ENCODE measurements at regions not wholly inside any gene's neighbourhood (a gene's known extent, or its start where the extent isn't known, plus 50 kb on each side); places are given as distances from the start of the nearest gene placed in this dataset.

- WGBS (ENCODE audit: extremely low coverage, insufficient read length, low lambda C conversion rate) = no CpG with 5 or more reads among the region's 2 CpGs
- H3K4me2 ChIP-seq (ENCODE audit: insufficient read depth, insufficient read length, low read length) = no peak overlapping the region
- no peak overlapping the region for H2AK5ac ChIP-seq (ENCODE audit: insufficient read length, low read length)
- H2BK120ac ChIP-seq (ENCODE audit: low read depth, low read length, poor library complexity, severe bottlenecking) = no peak overlapping the region
- no peak overlapping the region for H2AFZ ChIP-seq (ENCODE audit: low read length)
- H3K4me1 ChIP-seq (ENCODE audit: insufficient read depth, low read length) = no peaks in the 10 kb centered on the region
- H3K18ac ChIP-seq (ENCODE audit: insufficient read length, low read depth, low read length) = no peak overlapping the region
- no peaks in the 10 kb centered on the region for H3K9me3 ChIP-seq (ENCODE audit: control insufficient read depth, low read depth, low read length)
- H4K20me1 ChIP-seq (ENCODE audit: control insufficient read depth, insufficient read depth, insufficient read length) = no peaks in the 10 kb centered on the region
- no peak overlapping the region for H3K56ac ChIP-seq (ENCODE audit: insufficient read length, low read depth, low read length)
- no peak overlapping the region for H3K4ac ChIP-seq (ENCODE audit: low read depth, low read length)
- H3K23me2 ChIP-seq (ENCODE audit: insufficient read length, low read depth, low read length, poor library complexity, severe bottlenecking) = no peaks in the 10 kb centered on the region
- H3K79me1 ChIP-seq (ENCODE audit: insufficient read depth, low read depth, low read length, poor library complexity, severe bottlenecking) = no peaks in the 10 kb centered on the region
- Mint-ChIP-seq H3K27me3 (ENCODE audit: low read depth) (no peaks in the 10 kb centered on the region), H3K4me3 (no peak overlapping the region), H3K4me1 (no peaks in the 10 kb centered on the region), H3K9me3 (no peaks in the 10 kb centered on the region), H3K36me3 (ENCODE audit: insufficient read depth in 1 of 3, low read depth in 3 of 3) (no peaks in the 10 kb centered on the region), H3K27ac (0 out of 7 replicates have a peak overlapping the region, but pooled peaks of 1 of the 3 experiments have one; percentile 9)
- no peaks in the 10 kb centered on the region for H3K79me2 ChIP-seq (ENCODE audit: insufficient read depth, low read length)
- H3K23ac ChIP-seq (ENCODE audit: insufficient read length, low read depth, low read length) = no peak overlapping the region
- H3K14ac ChIP-seq (ENCODE audit: insufficient read depth, low read length) = no peak overlapping the region
- H3K27me3 ChIP-seq (ENCODE audit: insufficient read depth, low read length) = no peaks in the 10 kb centered on the region
- no peak overlapping the region for H4K91ac ChIP-seq (ENCODE audit: insufficient read length, low read depth, low read length)
- H3T11ph ChIP-seq (ENCODE audit: low read length) = no peak overlapping the region
- no peak overlapping the region for H2BK20ac ChIP-seq (ENCODE audit: low read depth, low read length, poor library complexity, severe bottlenecking)
- no peak overlapping the region for H4K5ac ChIP-seq (ENCODE audit: insufficient read length, low read depth, low read length)
- H2BK5ac ChIP-seq (ENCODE audit: insufficient read length, low read length) = no peak overlapping the region
- H3K9ac ChIP-seq (ENCODE audit: extremely low read depth, insufficient read length, low read length) = no peak overlapping the region
- H2BK12ac ChIP-seq (ENCODE audit: insufficient read length, low read depth, low read length) = no peak overlapping the region
- TF ChIP-seq CTCF (conservative IDR thresholded peaks at IDR 0.05) = no peak
- no peak overlapping the region for H2BK15ac ChIP-seq (ENCODE audit: low read depth, low read length)
- H4K8ac ChIP-seq (replicated peaks; ENCODE audit: insufficient read length, low read depth, low read length) = no peak overlapping the region
- no peak for DNase-seq
- H3K27ac ChIP-seq (ENCODE audit: insufficient read length, low read depth, low read length) = no peak overlapping the region
Observed at GRCh38 chr1:75010547-75010946, 123.6 kb upstream of the LHX8 start.

All from H9 (cell line).